ENCODE measurements at regions not wholly inside any gene's neighbourhood (a gene's known extent, or its start where the extent isn't known, plus 50 kb on each side); places are given as distances from the start of the nearest gene placed in this dataset.

DNA sequence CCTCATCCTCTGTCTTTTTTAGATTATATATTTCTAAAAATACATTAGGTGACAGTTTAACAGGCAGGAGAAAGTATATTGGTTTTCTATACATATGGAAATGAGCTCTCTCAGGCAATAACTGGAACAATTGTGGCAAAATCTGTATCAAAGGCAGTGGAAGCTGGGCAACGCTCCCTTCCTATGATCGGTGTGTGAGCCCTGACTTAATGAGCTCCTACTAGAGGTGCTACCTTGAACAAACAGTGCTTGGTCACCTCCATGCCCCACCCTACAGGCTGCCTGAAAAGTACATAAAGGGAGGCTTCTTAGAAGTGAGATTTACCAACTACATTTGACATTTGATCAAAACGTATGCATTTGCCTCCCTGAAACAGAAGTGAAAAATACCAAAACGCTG, 185.3 kb downstream of the EFNB2 start:
- peak; percentile 78 for DNase-seq (ENCODE audit: low spot score)

GRCh38 chr13:106349080-106349931, 186.2 kb downstream of the EFNB2 start:
- DNase-seq (ENCODE audit: low spot score): peak; percentile 82

DNA sequence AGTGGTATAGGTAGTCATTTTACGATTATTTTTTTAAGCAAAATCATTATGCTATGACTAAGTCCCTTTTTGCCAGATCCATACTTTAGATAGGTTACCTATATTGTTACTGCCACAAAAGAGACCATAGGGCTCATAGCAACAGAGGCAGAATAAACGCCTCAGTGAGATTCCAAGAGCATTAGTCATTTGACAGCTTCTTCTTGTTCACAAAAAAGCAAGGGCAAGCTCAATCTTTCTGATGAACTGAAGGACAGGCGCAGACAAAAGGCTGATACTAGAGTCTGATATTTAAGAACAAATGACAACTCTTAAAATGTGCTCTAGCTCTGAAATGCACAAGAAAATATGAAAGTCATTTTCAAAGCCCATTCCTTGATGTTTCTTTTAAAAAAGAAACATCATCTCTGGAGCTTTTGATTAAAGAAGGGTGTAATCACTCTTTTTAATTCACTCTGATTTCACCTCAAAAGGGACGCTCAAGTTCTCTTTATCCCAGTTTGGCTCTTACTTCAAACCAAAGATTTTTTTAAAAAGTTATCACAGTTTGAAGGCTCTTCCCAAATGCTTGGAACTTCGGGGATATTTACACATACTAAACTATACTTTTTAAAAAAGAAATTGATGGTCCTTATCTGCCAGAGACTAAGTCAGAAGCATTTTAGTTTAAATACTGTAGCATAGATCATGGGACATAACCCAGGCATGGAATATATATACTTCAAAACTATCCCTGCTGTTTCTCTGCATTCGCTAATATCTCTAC, 187.2 kb downstream of the EFNB2 start:
- peak; percentile 50 for DNase-seq (ENCODE audit: low spot score)

GRCh38 chr13:106344342-106344741, 191.1 kb downstream of the EFNB2 start:
- DNase-seq (ENCODE audit: low spot score): no peak

GRCh38 chr13:106343836-106344235, 191.6 kb downstream of the EFNB2 start:
- DNase-seq (ENCODE audit: low spot score): no peak

GRCh38 chr13:106340249-106340648, 195.2 kb downstream of the EFNB2 start:
- DNase-seq (ENCODE audit: low spot score): no peak

DNA sequence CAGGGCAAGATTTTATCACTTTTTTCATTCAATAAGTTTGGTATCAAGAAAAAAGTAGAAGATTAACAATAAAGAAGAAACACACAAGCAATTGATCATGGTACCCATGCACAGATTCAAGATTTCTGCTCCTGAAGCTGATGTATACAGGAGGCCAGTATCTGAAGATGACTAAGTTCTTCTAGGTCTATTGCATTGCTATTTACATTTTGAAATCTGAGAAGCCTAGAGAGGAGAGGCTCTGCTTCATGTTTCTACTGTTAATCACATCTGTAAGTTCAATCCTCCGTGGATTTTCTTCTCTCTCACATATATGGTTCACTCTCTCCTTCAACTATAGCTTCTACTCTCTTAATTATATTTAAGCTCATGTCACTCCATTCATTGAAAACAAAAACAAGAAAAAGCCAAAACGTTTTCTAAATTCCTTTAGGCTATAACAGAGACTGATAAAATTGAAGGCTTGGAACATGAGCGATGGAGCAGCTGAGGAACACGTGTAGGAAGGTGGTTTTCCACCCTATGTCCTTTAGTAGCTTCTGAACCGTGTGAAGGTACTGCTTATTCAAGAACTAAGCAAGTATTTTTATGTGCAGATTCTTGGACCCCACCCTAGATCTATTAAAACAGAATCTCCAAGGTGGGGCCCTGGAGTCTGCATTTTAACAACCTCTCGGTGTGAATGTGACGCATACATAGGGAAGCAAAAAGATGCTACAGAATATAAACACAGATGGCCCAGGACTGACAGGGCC, 198.2 kb downstream of the EFNB2 start:
- DNase-seq (ENCODE audit: low spot score): no peak

GRCh38 chr13:106336668-106337067, 198.8 kb downstream of the EFNB2 start:
- no peak for DNase-seq (ENCODE audit: low spot score)

DNA sequence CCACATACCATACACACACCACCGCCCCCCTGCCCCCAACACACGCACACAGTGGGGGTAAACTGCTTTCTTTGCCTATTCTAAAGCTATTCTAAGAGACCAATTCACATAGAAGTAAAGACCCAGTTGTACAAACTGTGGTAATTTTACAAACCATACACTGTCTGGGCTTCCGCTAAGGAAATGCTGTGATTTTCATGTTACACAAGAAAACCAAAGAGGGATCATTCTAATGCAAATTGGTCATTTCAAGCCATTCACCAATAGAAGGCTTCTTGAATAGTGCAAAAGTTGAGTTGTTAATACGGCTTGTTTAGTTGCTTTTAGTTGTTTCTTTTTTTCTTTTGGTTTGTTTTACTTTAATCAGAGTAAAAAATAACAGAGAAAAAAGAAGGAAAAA, 202.8 kb downstream of the EFNB2 start:
- DNase-seq (ENCODE audit: low spot score): no peak

- DNase-seq (ENCODE audit: low spot score): peak; percentile 24
Observed at GRCh38 chr13:106331116-106331515, 204.3 kb downstream of the EFNB2 start.

DNA sequence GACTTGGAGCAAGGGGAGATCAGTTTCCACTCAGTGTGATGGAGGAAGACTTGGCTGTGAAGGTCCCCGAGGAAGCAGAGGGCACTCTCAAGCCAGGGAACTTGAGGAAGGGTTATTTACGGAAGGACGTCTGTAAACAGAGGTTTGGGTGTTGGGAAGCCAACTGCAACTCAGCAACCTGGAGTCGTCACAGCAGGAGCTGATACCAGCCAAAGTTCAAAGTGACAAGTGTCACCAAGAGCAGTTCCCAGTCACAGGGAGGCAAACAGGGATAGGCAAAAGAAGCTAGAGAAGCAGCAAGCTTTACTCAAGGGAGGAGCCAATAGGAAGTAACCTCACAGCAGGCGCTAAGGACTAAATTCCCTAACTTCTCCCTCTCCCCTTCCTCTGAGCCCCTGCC, 205.5 kb downstream of the EFNB2 start:
- no peak for DNase-seq (ENCODE audit: low spot score)

DNA sequence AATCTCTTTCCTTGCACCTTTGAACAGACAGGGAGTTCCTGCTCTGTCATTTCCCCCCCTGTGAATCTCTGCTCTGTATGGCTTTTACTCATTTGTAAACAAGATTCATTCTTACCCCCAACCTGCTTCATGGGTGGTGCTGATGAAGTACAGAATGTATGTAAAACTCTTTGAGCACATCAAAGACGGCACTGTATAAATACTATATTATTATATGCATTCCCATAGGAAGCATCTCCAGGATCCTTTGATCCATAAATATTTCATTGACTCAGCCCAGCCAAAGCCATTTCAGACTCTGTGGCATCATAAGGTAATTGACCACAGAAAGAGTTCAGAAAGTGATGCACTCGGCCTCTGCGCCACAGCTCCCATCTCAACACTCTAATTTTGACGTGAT, 208.7 kb downstream of the EFNB2 start:
- DNase-seq (ENCODE audit: low spot score): peak; percentile 94

DNA sequence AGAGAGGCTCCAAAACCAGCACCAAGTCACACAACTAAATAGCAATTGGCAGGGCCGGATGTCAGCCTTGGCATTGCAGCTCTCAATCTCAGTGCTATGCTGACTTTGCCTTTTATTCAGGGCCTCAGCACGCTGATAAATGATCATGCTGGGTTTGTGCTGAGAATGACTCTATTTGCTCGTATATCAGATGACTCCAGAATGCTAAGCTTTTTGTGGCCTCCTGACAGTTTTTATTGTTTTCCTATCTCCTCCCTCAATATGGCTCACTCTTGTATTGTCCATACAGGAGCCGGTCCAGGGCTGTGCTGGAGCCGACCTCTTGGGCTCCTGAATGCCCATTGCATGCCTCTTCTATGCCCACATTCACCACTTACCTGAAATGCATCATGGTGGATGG, 211.0 kb downstream of the EFNB2 start:
- DNase-seq (ENCODE audit: low spot score): no peak

DNA sequence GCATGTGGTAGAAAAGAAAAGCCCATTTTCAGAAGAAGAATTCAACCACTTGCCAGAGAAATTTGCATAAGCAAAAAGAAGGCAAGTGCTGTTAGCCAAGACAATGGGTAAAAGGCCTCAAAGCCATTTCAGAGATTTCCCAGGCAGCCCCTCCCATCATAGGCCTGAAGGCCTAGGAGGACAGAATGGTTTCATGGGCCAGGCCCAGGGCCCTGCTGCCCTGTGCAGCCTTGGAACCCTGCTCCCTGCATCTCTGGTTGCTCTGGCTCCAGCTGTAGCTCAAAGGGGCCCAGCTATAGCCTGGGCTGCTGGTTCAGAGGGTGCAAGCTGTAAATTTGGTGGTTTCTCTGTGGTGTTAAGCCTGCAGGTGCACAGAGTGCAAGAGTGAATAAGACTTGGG, 212.8 kb downstream of the EFNB2 start:
- DNase-seq (ENCODE audit: low spot score): no peak

- DNase-seq (ENCODE audit: low spot score): peak; percentile 25
Observed at GRCh38 chr13:106318941-106319411, 216.5 kb downstream of the EFNB2 start.

DNA sequence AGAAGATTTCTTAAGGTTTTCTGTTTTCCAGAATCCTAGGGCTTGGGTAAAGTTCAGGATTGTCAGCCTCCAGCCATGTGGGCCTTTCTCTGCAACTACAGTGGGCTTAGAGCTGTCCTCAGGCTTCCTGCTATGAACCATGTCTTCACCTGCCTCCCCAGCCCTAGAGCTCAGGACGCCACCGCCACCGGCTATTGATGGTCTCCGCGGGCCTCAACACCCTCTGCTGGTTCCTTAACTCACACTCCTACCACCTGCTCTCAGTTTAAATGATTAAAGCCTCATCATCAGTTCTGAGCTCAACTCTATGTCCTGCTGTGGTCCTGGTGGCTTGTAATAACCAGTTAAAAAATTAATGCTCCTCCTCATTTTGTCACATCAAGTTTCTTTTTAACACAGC, 221.0 kb downstream of the EFNB2 start:
- DNase-seq (ENCODE audit: low spot score): no peak

DNA sequence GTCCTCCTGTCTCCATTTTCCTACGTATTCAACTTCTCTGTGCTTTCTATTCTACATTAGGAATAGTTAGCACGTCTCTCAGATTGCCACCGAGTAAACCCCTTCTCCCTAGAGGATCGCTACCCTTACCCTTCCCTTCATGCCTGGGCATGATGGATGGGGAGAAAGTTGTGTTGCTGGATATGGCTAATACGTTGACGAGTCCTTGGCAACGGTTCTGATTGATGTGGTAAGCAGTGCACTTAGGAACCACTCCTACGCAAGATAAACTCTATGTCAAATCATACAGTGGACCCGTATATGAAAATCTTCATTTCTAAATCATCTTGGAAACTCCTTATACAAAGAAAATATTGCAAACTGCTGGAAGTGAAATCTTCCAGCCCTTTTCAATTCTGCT, 224.5 kb downstream of the EFNB2 start:
- peak; percentile 76 for DNase-seq (ENCODE audit: low spot score)

DNA sequence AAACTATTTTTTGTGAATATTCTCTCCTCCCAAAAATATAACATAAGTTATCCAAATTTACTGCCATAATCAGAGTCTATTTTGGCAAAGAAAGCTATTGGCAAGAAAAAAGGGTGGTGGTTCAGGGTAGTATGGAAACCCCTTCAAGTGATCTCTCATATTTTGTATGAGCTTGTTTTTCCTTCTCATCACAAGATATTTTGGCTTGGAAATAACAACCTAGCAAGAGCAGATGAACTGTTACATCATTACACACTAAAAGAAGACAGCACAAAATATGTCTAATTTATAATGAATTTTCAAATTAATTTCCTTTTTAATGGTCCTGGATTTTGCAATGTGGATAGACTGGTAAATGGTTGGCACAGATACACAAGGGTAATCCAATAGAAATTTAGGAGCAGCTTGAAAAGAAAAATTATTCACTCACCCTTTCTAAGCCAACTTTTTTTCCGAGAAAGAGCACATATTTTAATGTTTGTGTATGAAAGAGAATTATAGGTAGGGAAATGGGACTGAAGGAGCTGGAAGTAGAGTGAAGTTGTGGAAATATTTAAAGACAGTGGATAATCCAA, 225.1 kb downstream of the EFNB2 start:
- no peak for DNase-seq (ENCODE audit: low spot score)

- DNase-seq (ENCODE audit: low spot score): no peak
Observed at GRCh38 chr13:106306748-106307277, 228.6 kb downstream of the EFNB2 start.

DNA sequence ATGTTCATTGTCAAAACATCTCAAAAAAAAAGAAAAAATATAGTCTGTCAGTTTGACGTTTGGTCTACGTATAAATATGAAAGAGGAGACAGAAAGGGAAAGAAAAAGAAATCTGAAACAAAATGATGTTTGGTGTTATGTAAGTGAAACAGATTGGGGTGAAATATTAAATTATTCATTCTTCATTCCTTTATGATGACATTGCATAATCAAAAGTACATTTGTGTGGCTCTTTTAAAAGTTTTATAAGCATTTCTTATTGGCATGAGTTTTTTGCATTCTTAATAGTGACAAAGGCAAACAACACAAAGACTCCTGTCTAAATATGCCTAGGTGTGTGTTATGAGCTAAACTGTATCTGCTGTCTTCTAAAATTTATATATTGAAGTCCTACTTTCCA, 232.6 kb downstream of the EFNB2 start:
- no peak for DNase-seq (ENCODE audit: low spot score)

DNA sequence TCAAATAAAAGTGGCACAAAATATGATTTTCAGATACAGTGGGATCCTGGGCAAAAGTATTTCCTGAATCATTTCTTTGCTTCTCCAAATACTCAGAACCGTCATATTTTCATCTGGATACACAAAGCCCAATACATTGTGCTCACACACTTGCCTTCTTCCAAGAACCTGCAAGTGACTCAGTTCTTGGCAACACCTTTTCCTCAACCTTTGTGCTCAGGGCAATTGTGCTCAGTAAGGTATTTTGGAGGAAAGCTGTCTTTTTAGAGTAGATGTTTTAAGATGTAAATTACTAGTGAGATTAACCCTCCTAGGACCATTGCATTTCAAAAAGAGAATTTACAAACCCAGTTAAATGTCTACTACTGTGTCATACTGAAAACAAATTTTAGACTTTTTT, 233.5 kb downstream of the EFNB2 start:
- no peak for DNase-seq (ENCODE audit: low spot score)

DNA sequence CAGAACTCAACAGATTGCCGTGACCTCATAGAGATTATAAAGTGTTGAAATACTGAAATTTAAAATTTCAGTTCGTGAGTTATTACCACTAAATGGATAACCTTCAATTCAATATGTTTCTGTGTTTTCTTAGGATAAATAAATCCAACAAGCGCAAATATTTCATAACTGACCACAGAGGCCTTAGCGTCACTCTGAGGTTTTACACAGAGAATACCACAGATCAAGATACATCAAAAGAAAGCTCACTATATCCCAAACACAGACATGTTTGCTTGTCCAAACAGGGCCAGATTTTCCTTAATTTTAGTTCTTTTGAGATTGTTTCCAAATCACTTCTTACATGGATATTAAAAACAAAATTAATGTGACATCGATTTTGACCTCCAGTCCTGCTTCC, 235.8 kb downstream of the EFNB2 start:
- no peak for DNase-seq (ENCODE audit: low spot score)

Data from SW480 (cell line).